Osteocyte (in vitro differentiated cells): ENCODE measurements at regions not wholly inside any gene's neighbourhood (a gene's known extent, or its start where the extent isn't known, plus 50 kb on each side); places are given as distances from the start of the nearest gene placed in this dataset.

Source experiments
- DNase-seq: peaks from one replicate; pipeline ENCODE4 v3.0.0; 2021; ENCODE audit warnings: mixed read lengths; ENCODE audit not compliant: unreplicated experiment; ENCODE audit errors: extremely low spot score
- H3K27ac Mint-ChIP-seq: one replicate; pipeline ENCODE4 v1.8.0; 2021; ENCODE audit warnings: mild to moderate bottlenecking, mixed read lengths; ENCODE audit not compliant: unreplicated experiment
- H3K27me3 Mint-ChIP-seq: one replicate; pipeline ENCODE4 v1.8.0; 2021; ENCODE audit warnings: mixed read lengths; ENCODE audit not compliant: unreplicated experiment
- H3K36me3 Mint-ChIP-seq: one replicate; pipeline ENCODE4 v1.8.0; 2021; ENCODE audit warnings: mixed read lengths; ENCODE audit not compliant: unreplicated experiment
- H3K4me1 Mint-ChIP-seq: one replicate; pipeline ENCODE4 v1.8.0; 2021; ENCODE audit warnings: mixed read lengths; ENCODE audit not compliant: unreplicated experiment
- H3K4me3 Mint-ChIP-seq: one replicate; pipeline ENCODE4 v1.8.0; 2021; ENCODE audit warnings: mild to moderate bottlenecking, moderate library complexity, mixed read lengths; ENCODE audit not compliant: unreplicated experiment
- H3K9me3 Mint-ChIP-seq: one replicate; pipeline ENCODE4 v1.8.0; 2021; ENCODE audit warnings: mixed read lengths; ENCODE audit not compliant: unreplicated experiment
- TF ChIP-seq, protein P1 (sequence below): fragments of 200-600 bp; sonication (generic); IDR thresholded peaks from 2 replicates; pipeline ENCODE4 v1.5.0; 2021; ENCODE audit warnings: antibody characterized with exemption, mild to moderate bottlenecking, moderate library complexity

- no peak for DNase-seq
- H3K27ac Mint-ChIP-seq: no peak overlapping the region
- peaks cover 2% of the 10 kb centered on the region for H3K9me3 Mint-ChIP-seq
- H3K4me1 Mint-ChIP-seq: peaks cover 18% of the 10 kb centered on the region
- no peaks in the 10 kb centered on the region for H3K27me3 Mint-ChIP-seq
- H3K36me3 Mint-ChIP-seq: no peaks in the 10 kb centered on the region
- H3K4me3 Mint-ChIP-seq: no peak overlapping the region
- TF ChIP-seq, protein P1, sequence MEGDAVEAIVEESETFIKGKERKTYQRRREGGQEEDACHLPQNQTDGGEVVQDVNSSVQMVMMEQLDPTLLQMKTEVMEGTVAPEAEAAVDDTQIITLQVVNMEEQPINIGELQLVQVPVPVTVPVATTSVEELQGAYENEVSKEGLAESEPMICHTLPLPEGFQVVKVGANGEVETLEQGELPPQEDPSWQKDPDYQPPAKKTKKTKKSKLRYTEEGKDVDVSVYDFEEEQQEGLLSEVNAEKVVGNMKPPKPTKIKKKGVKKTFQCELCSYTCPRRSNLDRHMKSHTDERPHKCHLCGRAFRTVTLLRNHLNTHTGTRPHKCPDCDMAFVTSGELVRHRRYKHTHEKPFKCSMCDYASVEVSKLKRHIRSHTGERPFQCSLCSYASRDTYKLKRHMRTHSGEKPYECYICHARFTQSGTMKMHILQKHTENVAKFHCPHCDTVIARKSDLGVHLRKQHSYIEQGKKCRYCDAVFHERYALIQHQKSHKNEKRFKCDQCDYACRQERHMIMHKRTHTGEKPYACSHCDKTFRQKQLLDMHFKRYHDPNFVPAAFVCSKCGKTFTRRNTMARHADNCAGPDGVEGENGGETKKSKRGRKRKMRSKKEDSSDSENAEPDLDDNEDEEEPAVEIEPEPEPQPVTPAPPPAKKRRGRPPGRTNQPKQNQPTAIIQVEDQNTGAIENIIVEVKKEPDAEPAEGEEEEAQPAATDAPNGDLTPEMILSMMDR: no peak
Measured at GRCh38 chr2:19541884-19542283, 183.5 kb upstream of the OSR1 start.

DNA sequence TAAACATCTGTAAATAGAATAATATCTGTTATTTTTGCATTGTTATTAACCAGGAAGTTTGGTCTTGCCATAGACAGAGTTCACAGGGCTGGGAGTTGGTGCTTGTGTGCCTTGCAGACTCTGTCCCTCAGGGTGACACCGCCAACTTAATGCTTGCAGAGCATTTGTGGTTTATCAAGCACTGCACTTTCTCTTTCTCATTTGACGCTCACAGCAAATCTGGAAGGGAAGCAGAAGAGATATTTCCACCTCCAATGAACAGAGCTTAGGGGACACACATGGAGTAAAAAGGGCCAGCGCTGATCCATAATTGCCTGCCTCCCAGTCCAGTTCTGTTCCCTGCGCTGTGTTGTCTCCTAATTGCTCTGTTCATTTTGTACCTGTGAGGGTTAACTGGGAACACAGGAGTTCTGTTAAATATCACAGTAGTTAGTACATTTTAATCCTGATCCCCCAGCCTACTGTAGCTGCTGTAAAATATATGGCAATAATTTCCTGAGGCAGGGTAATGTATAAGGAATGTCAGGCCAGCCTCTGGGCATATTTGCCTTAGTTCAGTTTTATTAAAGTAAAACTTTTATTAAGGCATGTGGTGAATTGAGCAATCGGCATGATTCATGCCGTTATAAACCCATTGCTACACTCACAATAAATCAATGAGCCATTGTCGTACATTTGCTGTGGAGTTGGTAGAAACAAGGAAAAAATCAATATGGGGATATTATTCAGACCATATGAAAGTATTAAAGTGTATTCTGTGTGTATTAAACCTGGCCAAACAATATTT lies 182.5 kb upstream of the OSR1 start:
- H3K4me3 Mint-ChIP-seq: no peak overlapping the region
- H3K36me3 Mint-ChIP-seq: no peaks in the 10 kb centered on the region
- H3K27me3 Mint-ChIP-seq: no peaks in the 10 kb centered on the region
- peaks cover 6% of the 10 kb centered on the region for H3K9me3 Mint-ChIP-seq
- H3K27ac Mint-ChIP-seq: peak overlapping the region; percentile 24
- no peak for DNase-seq
- TF ChIP-seq, protein P1: no peak
- H3K4me1 Mint-ChIP-seq: peaks cover 18% of the 10 kb centered on the region

GRCh38 chr2:19538411-19538963 lies 180.1 kb upstream of the OSR1 start:
- H3K9me3 Mint-ChIP-seq: peaks cover 17% of the 10 kb centered on the region
- TF ChIP-seq, protein P1: no peak
- H3K4me1 Mint-ChIP-seq: peaks cover 18% of the 10 kb centered on the region
- no peak overlapping the region for H3K27ac Mint-ChIP-seq
- no peak overlapping the region for H3K4me3 Mint-ChIP-seq
- no peaks in the 10 kb centered on the region for H3K36me3 Mint-ChIP-seq
- no peak for DNase-seq
- H3K27me3 Mint-ChIP-seq: no peaks in the 10 kb centered on the region

GRCh38 chr2:19536136-19536535 lies 177.7 kb upstream of the OSR1 start:
- Mint-ChIP-seq H3K4me3 (no peak overlapping the region), H3K9me3 (peaks cover 17% of the 10 kb centered on the region), H3K36me3 (no peaks in the 10 kb centered on the region), H3K27ac (no peak overlapping the region), H3K4me1 (peaks cover 15% of the 10 kb centered on the region), H3K27me3 (no peaks in the 10 kb centered on the region)
- TF ChIP-seq, protein P1: no peak
- DNase-seq: no peak

GRCh38 chr2:19532547-19533196 lies 174.2 kb upstream of the OSR1 start:
- H3K27me3 Mint-ChIP-seq: peaks cover 7% of the 10 kb centered on the region
- TF ChIP-seq, protein P1: no peak
- DNase-seq: no peak

More at GRCh38 chr2:19532547-19533196, 174.2 kb upstream of the OSR1 start:
- Mint-ChIP-seq H3K9me3 (peaks cover 17% of the 10 kb centered on the region), H3K36me3 (no peaks in the 10 kb centered on the region), H3K4me1 (peaks cover 2% of the 10 kb centered on the region), H3K4me3 (no peak overlapping the region), H3K27ac (no peak overlapping the region)
